Loucy (cell line): ENCODE measurements at regions not wholly inside any gene's neighbourhood (a gene's known extent, or its start where the extent isn't known, plus 50 kb on each side); places are given as distances from the start of the nearest gene placed in this dataset.

Experiments used
- H2AFZ ChIP-seq: fragments of 200-600 bp; sonication (generic); 2 replicates; pipeline ENCODE4 v1.6.0; 2016; ENCODE audit warnings: antibody characterized with exemption, mild to moderate bottlenecking, low read length, moderate library complexity
- H3F3A ChIP-seq: fragments of 200-600 bp; 2 replicates; pipeline ENCODE4 v1.6.0; 2016; ENCODE audit warnings: antibody characterized with exemption, low read depth, mild to moderate bottlenecking
- H3K27me3 ChIP-seq: fragments of 200-600 bp; sonication (generic); 2 replicates; pipeline ENCODE4 v1.6.1; 2014; ENCODE audit warnings: low read length, mild to moderate bottlenecking; ENCODE audit not compliant: insufficient read depth, poor library complexity, severe bottlenecking
- H3K36me3 ChIP-seq: fragments of 200-600 bp; sonication (generic); 2 replicates; pipeline ENCODE4 v1.6.1; 2016; ENCODE audit warnings: low read length; ENCODE audit not compliant: insufficient read depth
- H3K4me1 ChIP-seq: fragments of 200-600 bp; sonication (generic); 2 replicates; pipeline ENCODE4 v1.5.1; 2014; ENCODE audit warnings: low read length, mild to moderate bottlenecking; ENCODE audit not compliant: insufficient read depth, poor library complexity, severe bottlenecking
- H3K4me2 ChIP-seq: fragments of 200-600 bp; sonication (generic); 2 replicates; pipeline ENCODE4 v1.6.0; 2014; ENCODE audit warnings: antibody characterized with exemption, low read length, low read depth, mild to moderate bottlenecking; ENCODE audit not compliant: poor library complexity, severe bottlenecking
- H3K4me3 ChIP-seq: fragments of 200-600 bp; sonication (generic); 2 replicates; pipeline ENCODE4 v1.5.1; 2014; ENCODE audit warnings: low read length, mild to moderate bottlenecking, mixed read lengths; ENCODE audit not compliant: poor library complexity, severe bottlenecking
- H3K79me2 ChIP-seq: fragments of 200-600 bp; sonication (generic); 2 replicates; pipeline ENCODE4 v1.6.1; 2014; ENCODE audit warnings: low read length; ENCODE audit not compliant: insufficient read depth
- H3K9ac ChIP-seq: fragments of 200-600 bp; sonication (generic); 2 replicates; pipeline ENCODE4 v1.6.0; 2014; ENCODE audit warnings: mild to moderate bottlenecking, low read depth, low read length, moderate library complexity; ENCODE audit not compliant: poor library complexity, severe bottlenecking
- H3K9me2 ChIP-seq: fragments of 200-600 bp; sonication (generic); replicated peaks from 2 replicates; pipeline ENCODE4 v1.6.1; 2016; ENCODE audit warnings: low read depth, low read length, mixed read lengths
- H3K9me3 ChIP-seq: fragments of 200-600 bp; sonication (generic); 2 replicates; pipeline ENCODE4 v1.6.1; 2014; ENCODE audit warnings: mild to moderate bottlenecking, antibody characterized with exemption, low read length, low read depth; ENCODE audit not compliant: insufficient read depth
- H4K20me1 ChIP-seq: fragments of 200-600 bp; sonication (generic); 2 replicates; pipeline ENCODE4 v1.6.0; 2014; ENCODE audit warnings: antibody characterized with exemption, low read length, mild to moderate bottlenecking; ENCODE audit not compliant: insufficient read depth, poor library complexity, severe bottlenecking
- CTCF ChIP-seq: fragments of 200-600 bp; sonication (generic); conservative IDR thresholded peaks from 2 replicates; pipeline ENCODE4 v1.5.1; 2014; ENCODE audit warnings: mild to moderate bottlenecking, antibody characterized with exemption, low read length
- EZH2phosphoT487 ChIP-seq: fragments of 200-600 bp; IDR thresholded peaks from 2 replicates; pipeline ENCODE4 v1.6.1; 2018; ENCODE audit warnings: antibody characterized with exemption, mild to moderate bottlenecking, moderate library complexity, borderline replicate concordance

- TF ChIP-seq EZH2phosphoT487 (no peak), CTCF (no peak)
- Histone ChIP-seq H3K36me3 (no peaks in the 10 kb centered on the region), H3K4me2 (no peak overlapping the region)
These were observed 682.4 kb downstream of the MAT2B start for GRCh38 chr5:164187785-164188184.

GRCh38 chr5:164188733-164189148, 683.3 kb downstream of the MAT2B start:
- TF ChIP-seq CTCF (no peak), EZH2phosphoT487 (no peak)
- Histone ChIP-seq H3K4me3 (no peak overlapping the region), H3K4me2 (no peak overlapping the region), H3F3A (no peaks in the 10 kb centered on the region), H3K4me1 (no peaks in the 10 kb centered on the region), H3K27me3 (no peaks in the 10 kb centered on the region), H3K9ac (no peak overlapping the region), H2AFZ (no peak overlapping the region), H3K36me3 (no peaks in the 10 kb centered on the region), H3K79me2 (no peaks in the 10 kb centered on the region), H4K20me1 (no peaks in the 10 kb centered on the region), H3K9me2 (no peaks in the 10 kb centered on the region), H3K9me3 (no peaks in the 10 kb centered on the region)

More at GRCh38 chr5:164187785-164188184, 682.4 kb downstream of the MAT2B start:
- H3K27me3 ChIP-seq = no peaks in the 10 kb centered on the region
- H3K9ac ChIP-seq = no peak overlapping the region
- no peaks in the 10 kb centered on the region for H3K9me2 ChIP-seq
- H3F3A ChIP-seq = no peaks in the 10 kb centered on the region
- no peaks in the 10 kb centered on the region for H3K79me2 ChIP-seq
- no peak overlapping the region for H2AFZ ChIP-seq
- no peak overlapping the region for H3K4me3 ChIP-seq
- no peaks in the 10 kb centered on the region for H3K4me1 ChIP-seq
- H4K20me1 ChIP-seq = no peaks in the 10 kb centered on the region
- H3K9me3 ChIP-seq = no peaks in the 10 kb centered on the region

- H3K36me3 ChIP-seq = no peaks in the 10 kb centered on the region
- H3K9ac ChIP-seq = no peak overlapping the region
These were observed 685.8 kb downstream of the MAT2B start for GRCh38 chr5:164191240-164191639.

More at GRCh38 chr5:164191240-164191639, 685.8 kb downstream of the MAT2B start:
- no peaks in the 10 kb centered on the region for H3K9me3 ChIP-seq
- no peaks in the 10 kb centered on the region for H3F3A ChIP-seq
- no peak overlapping the region for H3K4me3 ChIP-seq
- no peak overlapping the region for H3K4me2 ChIP-seq
- no peaks in the 10 kb centered on the region for H3K9me2 ChIP-seq
- no peaks in the 10 kb centered on the region for H3K27me3 ChIP-seq
- H3K79me2 ChIP-seq = no peaks in the 10 kb centered on the region
- no peak overlapping the region for H2AFZ ChIP-seq
- H4K20me1 ChIP-seq = no peaks in the 10 kb centered on the region
- TF ChIP-seq CTCF (no peak), EZH2phosphoT487 (no peak)
- H3K4me1 ChIP-seq = no peaks in the 10 kb centered on the region
